NCI-H2029 (cell line): ENCODE measurements at regions not wholly inside any gene's neighbourhood (a gene's known extent, or its start where the extent isn't known, plus 50 kb on each side); places are given as distances from the start of the nearest gene placed in this dataset.

Experiments
- DNase-seq: peaks from one replicate; lab custom pipeline; 2025; lab: John Stamatoyannopoulos, UW

DNA sequence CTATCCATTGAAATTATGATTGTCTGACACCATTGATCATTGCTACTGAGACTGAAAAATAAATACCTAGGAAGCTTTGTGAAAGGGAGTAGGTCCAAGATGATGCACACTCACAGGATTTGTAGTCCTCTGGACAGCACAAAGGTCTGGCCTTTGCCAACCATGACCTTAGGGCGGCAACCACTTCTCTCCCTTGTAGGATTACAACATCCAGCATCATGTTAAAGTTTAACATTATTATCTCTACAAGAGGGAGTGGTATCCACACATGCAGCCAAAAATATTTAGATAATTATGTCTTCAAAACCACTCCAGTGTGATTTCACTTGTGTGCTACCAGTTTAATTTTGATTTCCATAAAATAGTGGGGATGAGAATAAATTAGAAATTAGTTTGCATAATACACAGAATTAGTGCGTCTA is 51.1 kb upstream of the NHSL1 start:
- DNase-seq, result no peak

DNA sequence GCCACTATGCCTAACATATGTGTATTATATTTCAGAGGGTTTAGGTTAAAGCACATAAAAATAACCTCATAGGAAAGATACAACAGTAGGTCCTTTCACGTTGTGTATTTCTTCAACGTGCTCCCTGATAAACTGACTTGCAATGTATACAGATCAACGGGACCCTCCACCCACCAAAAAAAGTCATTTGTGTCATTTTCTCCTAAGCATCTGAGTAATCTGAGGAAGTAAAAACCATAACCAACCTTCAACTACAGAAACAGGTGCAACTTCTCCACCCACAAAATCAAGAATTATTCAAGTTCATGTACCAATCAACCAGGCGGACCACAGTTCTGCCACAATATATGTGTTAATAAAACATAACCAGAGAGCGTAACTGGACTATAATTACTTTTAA is 54.9 kb upstream of the NHSL1 start:
- no peak for DNase-seq

DNA sequence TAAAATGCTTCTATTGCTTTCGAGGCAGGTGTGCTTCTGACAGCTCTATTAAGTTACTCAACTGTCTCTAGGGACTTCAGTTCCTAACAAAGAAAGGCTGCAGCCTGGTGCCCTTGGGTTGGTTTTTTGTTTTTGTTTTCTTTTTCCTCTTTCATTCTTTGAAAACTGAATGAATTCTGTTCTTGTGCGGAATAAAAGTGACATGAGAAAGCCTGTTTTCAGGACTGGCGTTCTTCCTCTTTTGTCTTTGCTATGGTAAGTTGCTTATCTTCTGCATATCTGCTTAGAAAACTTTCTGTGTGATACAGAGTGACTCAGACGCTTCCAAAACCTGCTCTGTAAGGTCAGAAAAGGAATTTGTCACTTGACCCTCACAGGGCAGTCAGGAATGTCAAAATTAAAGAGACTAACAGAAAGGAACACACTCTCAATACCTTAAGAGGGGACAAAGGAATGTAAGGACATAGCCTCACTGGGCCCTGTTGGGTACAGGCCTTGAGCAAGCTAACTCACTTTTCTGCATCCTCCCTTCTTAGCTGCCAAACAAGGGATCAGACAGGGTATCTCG is 56.2 kb upstream of the NHSL1 start:
- no peak for DNase-seq

DNA sequence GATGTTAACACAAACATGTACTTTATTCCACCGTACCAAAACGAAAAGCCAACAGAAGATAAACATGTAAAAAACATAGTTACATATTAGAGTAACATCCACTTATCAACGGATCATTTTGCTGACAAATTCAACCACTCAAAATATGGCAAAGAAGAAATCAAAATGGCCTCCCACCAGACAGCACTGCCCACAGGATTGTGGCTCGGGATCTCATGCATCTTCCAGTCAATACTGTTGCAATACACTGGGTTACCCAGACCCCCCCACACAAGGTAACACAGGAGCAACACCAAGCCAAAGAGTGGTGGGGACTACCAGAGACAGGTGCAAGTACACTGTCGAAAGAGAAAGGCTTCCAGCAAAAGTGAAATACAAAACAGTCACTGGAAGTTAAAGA is 57.9 kb upstream of the NHSL1 start:
- no peak for DNase-seq

DNA sequence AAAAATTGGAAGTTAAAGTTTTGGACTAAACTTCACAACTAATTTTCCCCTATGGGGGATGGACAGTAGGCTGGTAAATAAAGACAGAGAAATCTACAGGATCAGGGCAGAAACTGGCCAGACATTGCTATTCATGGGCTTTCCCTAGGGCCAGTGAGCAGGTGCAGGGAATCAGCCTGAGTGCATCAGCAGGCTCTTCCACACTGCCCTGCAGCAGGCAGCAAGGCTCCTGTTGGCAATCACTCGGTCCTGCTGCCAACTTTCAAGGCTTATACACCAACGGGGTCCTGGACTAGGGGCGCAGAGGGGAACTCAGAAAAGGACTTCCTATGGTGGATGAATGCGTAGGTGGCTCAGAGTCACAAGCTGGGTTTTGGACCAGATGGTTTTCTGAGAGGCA is 59.8 kb upstream of the NHSL1 start:
- no peak for DNase-seq

DNA sequence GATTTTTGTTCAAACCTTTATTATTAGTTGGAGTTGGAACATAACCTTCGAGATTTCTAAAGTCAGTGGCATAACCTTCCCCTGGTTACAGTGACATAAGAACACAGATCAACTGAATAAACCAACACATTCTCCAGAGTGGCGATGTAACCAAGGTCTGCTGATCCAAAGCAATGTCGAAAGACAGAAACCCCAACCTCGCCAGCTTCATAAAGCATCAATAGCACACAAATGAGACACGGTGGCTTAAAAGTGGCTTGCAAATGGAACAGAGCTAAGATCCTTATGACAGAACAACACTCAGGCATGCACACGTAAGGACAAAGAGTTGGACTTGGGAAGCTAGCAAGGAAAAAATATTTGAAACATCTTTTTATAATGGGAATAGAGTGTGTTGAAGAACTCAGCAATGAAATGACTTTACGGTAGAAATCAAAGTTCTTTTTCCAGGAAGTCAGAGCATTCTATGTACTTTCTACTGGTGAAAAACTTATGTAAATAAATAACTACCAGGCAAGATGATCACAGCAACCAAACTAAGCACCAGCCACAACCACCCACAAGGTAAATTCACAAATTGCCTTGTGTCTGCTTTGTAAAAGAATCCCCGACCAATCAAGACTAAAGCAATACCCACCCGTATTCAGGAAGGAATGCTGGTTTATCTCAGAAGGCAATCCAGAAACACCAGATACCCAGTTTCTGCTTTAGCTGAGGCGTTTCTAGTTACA is 61.0 kb upstream of the NHSL1 start:
- DNase-seq, result no peak

DNA sequence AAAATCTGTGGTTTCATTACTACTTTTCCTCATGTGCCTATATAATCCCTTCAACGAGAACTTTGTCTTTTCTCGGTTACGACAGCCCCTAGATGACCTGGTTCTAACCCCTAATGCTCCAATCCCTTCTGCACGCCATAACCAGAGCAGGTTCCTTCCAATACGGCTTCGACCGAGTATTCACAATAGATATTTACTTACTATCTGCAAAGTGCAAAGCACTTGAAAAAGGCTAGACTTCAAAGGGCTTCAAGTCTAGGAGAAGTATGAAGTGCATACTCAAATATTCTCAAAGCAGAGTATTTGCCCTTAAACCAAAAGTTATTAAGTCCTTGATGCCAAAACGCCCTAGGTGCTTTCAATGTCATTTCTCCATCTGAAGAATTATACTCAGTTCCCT is 63.4 kb upstream of the NHSL1 start:
- no peak for DNase-seq

DNA sequence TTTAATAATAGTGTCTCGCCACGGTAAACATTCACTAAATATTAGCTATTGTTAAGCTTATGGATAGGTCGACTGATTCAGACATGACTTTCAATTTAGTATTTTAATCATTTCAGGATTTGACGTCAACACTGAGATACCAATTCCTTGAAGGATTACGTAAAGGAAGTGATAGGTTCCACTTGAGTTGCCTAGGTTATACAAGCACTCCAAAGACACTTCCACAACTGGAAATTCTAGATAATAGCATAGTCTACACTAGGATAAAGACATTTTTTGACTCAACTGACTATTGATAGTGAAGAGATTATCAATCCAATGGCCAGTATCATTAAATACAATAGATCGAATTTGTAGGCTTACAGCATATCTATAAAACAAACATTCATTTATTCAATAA is 63.9 kb upstream of the NHSL1 start:
- no peak for DNase-seq

DNA sequence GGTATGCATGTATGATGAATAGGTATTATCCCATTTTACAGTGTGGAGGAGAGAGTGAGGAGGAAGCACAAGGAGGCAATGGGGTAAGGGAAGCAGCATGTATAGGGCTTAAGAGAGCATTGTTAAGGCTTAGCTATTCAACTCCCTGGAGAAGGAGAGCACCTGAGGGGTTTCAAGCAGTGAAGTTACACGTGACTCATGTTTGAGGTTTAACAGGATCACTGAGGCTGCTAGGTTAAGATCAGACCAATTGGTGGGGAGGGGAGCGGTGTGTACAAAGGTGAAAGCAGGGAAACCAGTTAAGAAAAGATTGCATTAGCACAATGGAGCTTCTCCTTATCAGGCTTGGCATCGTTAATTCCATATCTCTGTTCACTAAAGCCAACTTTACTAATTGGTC is 64.4 kb upstream of the NHSL1 start:
- no peak for DNase-seq

DNA sequence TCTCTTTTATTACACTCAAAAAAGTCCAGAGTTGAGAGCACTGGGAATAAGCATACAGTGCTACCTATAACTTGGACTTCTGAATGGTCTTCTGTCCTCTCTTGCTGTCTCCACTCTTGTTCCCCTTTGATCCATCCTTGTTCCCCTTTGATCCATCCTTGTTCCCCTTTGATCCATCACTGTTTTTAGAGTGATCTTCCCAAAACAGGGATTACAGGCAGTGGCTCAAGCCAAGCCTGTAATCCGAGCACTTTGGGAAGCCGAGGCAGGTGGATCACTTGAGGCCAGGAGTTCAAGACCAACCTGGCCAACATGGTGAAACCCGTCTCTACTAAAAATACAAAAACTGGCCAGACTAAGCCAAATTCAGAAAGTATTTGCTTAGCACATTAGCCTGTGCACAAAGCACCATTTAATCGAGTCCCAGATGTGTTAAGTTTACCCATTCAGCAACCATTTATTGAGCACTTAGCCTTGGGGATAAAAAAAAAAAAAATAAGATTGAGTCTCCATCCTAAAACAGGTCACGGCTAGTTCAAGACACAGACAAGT is 65.0 kb upstream of the NHSL1 start:
- DNase-seq, result no peak

DNA sequence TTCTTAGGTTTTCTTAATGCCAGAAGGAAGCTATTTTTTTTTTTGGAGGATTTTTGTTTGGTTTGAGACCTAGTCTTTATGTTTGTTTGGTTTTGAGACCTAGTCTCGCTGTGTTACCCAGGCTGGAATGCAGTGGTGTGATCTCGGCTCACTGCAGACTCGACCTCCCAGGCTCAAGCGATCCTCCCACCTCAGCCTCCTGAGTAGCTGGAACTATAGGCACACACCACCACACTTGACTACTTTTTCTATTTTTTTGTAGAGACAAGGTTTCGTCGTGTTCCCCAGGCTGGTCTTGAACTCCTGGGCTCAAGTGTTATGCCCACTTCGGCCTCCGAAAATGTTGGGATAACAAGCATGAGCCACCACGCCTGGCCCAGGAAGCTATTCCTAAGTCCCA is 67.8 kb upstream of the NHSL1 start:
- DNase-seq, result no peak

DNA sequence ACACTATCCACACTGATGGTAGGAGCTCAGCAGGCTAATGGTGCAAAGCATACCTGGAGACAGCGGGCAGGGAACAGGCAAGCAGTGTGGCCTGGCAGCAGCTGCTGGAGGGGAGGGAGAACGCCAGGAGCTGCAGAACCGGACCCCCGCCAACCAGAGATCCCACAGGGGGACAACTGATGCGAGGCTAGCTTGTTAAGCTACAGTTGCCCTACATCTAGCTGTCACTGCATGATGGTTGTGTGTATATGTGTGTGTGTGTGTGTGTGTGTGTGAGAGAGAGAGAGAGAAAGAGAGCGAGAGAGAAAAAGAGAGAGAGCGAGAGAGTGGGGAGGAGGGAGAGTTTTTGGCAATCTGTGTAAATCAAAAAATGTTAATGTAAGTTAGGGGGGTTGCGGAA is 69.7 kb upstream of the NHSL1 start:
- no peak for DNase-seq

DNA sequence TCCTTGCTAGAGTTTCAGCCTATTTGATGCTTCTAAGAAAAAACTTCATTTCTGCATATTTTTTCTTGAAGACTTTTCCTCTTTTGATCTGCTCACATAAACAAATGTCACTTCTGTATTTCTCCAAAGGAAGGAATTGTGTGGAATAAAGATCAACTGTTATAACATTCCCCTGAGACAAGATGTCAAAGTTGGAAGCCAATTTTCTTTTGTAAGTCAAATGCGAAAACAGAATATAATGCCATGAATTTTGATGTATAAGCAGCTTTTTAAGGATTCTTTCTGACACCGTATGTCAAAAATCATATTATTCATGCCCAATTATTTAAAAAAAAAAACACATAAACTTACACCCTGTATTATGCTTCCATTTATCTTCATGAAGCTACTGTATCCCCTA is 70.3 kb upstream of the NHSL1 start:
- DNase-seq, result no peak

DNA sequence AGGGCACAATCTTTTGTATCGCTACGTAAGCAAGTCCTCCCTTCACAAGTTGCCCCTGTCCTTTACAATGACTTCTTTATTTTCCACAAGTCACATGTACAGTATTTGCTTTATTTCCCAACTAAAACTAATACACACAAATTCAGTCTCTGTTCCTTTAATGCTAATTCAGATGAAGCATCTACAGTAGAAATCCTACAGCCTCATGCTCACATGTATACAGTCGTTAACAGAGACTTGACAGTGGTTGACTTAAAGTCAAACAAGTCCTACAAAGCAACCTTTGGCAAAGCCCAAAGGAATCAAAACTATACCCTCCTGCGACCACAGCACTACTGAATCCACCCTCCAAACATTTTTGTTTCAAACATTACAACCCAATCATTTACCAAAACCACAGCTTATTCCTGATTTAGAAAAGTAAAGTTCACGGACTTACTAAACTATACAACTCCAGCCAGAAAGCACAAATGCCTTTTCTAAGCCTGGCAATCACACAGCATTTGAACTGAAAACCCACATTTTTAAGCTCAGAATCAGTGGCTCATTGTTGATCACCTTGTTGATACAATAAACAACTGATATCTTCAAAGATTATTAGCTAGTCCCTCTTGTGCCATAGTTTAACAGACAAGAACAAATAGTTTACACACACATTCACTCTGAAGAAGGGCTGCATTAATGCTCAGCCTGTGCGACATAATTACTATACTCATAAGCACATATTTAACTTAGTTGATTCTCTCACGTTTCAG is 70.9 kb upstream of the NHSL1 start:
- no peak for DNase-seq

DNA sequence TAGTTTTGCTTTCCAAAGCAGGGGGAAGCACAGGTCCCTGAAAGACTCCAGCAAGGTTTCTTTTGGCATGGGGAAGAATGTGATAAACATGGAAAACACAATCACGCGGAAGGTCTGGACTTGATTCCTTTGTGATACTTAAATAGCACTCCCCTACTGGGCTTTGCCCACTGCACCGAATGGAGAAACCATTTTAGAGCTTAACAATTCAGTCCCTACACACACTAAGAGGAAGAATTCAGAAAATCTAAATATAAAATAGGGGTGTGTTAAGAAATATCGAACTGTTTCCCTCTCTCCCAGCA is 71.4 kb upstream of the NHSL1 start:
- DNase-seq, result no peak

DNA sequence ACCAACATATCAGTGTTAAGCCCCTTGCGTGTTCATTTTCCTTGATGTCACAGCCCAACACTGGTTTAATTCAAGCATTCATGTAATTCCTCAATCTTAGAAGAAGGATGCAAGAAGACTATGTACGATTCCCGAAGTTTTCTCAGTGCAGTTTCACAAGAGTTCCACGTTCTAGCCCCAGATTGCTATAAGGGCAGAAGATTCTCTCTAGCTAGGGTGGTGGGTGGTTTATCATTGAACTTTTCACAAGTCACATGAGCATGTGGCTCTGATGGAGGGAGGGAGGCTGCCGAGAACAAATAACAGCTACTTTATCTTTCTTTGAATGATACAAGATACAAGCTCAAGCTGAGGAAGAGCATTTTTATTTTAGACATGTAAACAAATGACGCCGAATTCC is 71.9 kb upstream of the NHSL1 start:
- no peak for DNase-seq

DNA sequence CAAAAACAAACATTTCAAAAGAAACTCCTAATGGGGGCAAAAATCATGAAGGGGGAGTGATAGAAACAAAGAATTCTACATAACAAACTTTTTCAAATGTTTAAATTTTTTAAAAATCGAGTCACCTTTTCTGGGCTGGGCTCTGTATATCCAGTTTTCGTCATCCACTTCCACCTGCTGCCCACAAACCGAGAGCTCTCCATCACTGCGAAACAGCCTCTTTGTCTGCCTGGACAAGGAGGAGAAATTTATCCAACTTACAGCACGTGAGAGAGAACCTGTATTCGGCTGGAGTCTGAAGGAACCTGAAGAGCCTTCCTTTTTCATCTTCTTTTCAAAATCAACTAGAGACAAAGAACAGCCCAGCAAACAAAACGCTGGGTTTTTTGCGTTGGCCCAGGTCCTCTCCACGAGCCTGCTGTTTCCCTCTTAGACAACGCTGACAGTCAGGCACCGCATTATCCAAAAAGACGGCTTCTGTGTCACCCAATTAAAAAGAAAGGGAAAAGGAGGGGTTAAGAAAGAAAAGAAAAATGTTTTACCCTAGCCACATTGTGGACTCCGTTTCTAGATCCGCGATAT is 72.4 kb upstream of the NHSL1 start:
- DNase-seq, result no peak

DNA sequence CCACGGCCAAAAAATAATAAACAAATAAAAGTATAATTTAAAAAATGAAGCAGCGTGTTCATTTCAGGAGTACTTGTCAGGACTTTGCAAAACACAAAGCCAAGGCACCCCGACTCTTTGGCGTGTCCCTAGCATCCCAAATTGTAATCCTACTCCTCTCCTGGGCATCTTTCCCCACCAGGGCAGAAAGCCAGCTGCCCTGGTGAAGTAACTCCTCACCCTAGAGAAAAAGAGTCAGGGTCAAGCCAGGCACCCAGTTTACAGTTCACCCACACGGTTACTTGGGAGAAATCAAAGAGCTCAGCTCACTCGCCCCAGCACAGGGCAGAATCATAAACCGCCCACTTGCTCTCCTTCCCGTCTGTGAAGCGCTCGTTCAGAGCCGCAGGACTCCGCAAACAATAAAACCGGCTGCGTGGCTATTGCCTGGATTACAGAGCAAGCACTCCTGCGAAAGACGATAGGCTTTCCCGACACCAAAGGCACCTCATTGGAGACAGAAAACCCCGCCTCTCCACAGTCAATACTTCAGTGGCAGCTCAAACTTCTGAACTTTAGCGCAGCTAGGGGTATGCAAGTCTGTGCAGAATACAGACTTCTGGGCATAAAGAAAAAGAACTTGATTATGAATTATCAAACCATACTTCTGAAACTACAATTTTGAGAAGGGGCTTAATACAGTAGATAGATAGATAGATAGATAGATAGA is 73.0 kb upstream of the NHSL1 start:
- peak; percentile 68 for DNase-seq

DNA sequence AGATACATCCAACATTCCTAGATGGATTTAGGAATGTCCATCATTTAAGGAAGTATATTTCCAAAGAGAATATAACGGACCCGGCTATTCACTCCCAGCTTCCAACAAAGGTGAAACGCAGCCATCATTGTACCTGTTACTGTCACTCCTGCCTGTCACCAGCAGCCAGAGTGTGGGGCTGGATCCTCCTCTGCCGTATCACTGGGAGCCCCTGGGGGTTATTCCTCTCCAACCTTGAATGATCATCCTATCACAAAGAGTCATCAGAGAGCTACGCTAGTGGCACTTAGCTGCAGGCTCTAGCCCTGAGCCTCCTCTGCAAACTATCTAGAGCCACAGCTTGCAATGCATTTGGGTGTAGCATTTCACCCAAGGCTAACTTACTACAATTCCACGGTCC is 73.6 kb upstream of the NHSL1 start:
- DNase-seq, result no peak

DNA sequence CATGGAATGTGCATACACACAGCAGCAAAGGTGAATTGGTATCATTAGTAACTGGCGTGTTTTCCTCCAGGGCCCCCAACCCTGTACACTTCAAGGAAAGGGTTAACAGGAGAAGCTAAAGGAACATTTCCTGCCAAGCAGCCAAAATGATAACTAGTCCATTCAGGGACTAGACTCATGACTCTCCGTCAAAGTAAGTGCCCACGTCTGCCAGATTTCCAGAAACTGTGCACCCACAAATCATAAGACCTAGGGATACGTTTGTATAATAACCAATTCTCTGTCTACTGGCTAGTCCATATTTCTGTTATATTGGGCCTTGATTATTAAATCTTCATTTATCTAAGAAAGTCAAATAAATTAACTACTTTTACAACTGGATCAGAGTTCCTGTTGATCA is 76.0 kb upstream of the NHSL1 start:
- DNase-seq, result no peak

DNA sequence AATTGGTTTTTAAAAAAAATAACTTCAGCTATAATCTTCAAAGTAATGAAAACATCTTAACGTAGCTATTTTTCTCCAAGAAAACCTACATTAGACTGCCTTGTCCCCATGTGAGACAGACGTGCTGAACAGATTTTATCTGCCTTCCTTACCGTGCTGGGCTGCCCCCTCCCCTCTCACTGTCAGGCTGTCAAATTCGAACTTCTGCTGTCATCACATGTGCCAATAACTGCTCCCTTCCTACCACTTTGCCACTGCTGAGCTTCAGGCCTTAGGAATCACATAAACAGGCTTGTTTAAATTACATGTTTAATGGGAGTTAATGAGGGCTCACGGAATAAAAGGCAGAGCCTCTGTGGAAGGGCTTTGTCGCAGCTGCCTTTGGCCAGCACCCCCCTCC is 77.0 kb upstream of the NHSL1 start:
- DNase-seq, result no peak

DNA sequence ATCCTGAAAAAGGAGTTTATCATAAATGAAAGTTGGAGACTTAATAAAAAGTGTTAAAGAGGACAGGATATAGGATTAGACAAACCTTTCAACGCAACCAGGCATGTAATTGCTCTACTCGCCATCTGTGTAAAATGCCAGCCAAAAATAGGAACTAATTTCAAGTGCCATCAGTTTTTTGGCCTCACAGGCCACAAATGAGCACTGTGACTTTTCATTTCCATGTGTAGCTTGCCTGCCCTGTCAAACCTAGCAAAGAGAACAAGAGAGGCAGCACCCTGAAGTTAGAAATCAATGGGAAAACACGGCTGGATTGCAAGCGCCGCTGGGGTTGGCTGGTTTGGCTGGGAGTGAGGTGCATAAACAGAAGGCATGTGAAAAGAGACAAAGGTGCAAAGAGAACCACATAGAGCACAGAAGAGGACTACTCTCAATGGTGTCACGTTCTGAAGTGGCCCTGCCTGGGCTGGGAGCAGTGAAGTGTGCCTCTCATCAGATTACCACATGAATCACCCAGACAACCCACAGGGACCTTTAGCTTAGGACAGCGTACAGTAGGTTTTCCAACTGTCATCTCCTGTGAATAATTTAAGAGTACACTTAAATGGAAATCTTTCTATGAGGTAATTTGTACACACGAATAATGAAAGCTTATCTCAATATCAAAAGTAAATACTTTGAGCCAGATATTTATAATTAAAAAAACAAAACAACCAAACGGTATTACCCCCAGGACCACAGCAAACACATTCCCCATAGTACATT is 78.0 kb upstream of the NHSL1 start:
- peak; percentile 73 for DNase-seq
